Eye (tissue), 1 donor: ENCODE measurements at regions not wholly inside any gene's neighbourhood (a gene's known extent, or its start where the extent isn't known, plus 50 kb on each side); places are given as distances from the start of the nearest gene placed in this dataset.
"Not testable (repeated sequence)": the region's sequence is repeated elsewhere in the genome, so short reads cannot be mapped to it uniquely, and the experiment has no call there.

ENCODE experiments used
- DNase-seq: peaks from one replicate; pipeline ENCODE4 v3.0.0-alpha.2; 2015

GRCh38 chr6:134632024-134632423 is 314.1 kb upstream of the SGK1 start:
- DNase-seq, result no peak

GRCh38 chr6:134631398-134631924 is 313.5 kb upstream of the SGK1 start:
- no peak for DNase-seq

GRCh38 chr6:134630508-134631121 is 312.7 kb upstream of the SGK1 start:
- DNase-seq, result no peak

DNA sequence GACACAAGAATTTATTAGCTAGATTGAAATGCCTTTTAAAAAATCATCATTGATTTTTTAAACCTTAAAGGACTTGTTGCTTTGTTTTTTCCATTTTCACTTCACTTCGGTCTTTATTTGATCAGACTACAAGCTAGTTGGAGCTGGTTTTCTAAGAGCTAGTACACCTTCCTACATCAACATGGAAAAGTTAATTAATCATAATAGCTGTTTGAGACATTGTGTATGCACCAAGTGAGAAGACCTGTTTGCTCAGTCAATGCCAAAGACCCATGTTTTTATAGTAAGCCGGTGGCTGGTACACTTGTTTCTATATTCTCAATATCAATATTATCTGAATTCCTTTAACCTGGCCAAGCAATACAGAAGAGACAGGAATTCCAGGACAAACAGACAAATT is 310.2 kb upstream of the SGK1 start:
- DNase-seq, result no peak

DNA sequence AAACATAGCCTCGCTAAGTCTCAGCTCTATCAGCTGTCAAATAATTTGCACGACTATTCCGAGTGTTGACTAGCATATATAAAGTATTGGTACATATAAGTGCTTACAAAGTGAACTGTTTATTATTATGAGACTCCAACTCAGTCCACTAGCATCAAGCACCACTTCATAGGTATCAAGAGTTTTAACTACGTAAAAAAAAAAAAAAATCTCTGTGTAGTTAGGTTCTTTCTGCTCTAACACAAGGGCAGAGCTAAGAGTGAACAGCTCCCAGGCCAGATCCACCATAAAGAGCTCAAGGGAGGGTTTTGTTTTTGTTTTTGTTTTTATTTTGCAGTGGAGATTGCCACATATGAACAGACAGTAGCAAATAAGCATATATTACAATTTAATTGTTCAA is 309.8 kb upstream of the SGK1 start:
- no peak for DNase-seq

DNA sequence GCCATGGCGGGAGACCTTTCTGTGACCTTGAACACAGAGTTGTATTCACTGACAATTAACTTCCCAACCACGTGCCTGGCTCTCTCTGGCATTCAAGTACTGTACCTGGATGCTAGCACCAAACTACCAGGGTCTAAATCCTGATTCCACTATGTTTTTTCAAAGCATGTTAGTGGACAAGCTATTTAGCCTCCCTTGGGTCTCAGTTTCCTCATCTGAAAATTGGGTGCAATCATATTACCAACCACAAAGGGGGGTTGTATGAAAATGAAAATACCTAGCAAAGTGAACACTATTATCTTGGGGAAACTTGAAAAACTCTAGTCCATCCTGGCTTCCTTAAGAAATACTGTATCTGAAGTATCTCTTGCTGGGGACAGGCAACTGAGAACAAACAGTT is 308.7 kb upstream of the SGK1 start:
- DNase-seq, result no peak

DNA sequence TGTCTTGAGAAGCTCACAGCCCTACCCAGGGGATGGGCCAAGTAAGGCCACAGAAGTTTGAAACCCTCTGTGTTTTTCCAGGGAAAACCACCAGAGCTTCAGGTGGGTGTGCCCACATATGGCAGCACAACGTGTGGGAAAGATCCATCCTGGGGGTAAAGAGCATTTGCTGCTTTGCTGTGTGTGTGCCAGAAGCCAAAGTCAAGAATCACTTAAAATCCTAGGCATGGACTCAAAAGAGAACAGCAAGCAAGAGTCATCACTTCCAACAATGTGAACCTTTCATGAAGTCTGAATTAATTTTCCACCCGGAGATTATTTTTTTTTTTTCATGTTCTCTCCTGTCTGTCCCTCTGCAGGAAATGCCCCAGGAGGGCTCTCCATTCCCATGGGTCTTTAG is 308.2 kb upstream of the SGK1 start:
- DNase-seq, result no peak

- no peak for DNase-seq
Measured at GRCh38 chr6:134624781-134625180, 306.9 kb upstream of the SGK1 start.

GRCh38 chr6:134623401-134623800 is 305.5 kb upstream of the SGK1 start:
- DNase-seq, result no peak

GRCh38 chr6:134622382-134623173 is 304.7 kb upstream of the SGK1 start:
- no peak for DNase-seq

DNA sequence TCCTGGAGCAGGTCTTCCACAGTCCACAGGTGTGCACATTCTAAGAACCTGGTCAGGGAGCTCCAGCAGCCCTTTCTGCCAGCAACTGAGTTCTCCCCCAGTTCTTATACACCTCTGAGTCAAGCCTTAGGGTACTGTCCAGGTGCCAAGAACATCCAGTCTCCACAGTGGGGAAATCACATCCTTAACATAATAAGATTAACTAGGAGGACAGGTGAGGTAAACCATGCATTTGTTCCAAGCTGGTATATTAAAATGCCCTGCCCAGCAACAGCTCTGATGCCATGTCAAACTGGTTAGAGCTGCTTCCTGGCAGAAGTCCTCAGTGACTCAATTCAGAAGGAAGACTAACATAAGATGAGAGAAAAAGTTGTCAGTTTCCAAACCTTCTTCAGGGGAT is 303.9 kb upstream of the SGK1 start:
- no peak for DNase-seq

- DNase-seq, result no peak
Measured at GRCh38 chr6:134619789-134620188, 301.9 kb upstream of the SGK1 start.

- no peak for DNase-seq
Measured at GRCh38 chr6:134619077-134619476, 301.2 kb upstream of the SGK1 start.

- no peak for DNase-seq
Measured at GRCh38 chr6:134614606-134615485, 296.9 kb upstream of the SGK1 start.

GRCh38 chr6:134612128-134612527 is 294.2 kb upstream of the SGK1 start:
- DNase-seq, result not testable (repeated sequence)

- no peak for DNase-seq
Measured at GRCh38 chr6:134610411-134610810, 292.5 kb upstream of the SGK1 start.

GRCh38 chr6:134609716-134610261 is 291.9 kb upstream of the SGK1 start:
- peak; percentile 19 for DNase-seq

GRCh38 chr6:134607411-134607810 is 289.5 kb upstream of the SGK1 start:
- DNase-seq, result no peak

- DNase-seq, result no peak
Measured at GRCh38 chr6:134605034-134605433, 287.1 kb upstream of the SGK1 start.

DNA sequence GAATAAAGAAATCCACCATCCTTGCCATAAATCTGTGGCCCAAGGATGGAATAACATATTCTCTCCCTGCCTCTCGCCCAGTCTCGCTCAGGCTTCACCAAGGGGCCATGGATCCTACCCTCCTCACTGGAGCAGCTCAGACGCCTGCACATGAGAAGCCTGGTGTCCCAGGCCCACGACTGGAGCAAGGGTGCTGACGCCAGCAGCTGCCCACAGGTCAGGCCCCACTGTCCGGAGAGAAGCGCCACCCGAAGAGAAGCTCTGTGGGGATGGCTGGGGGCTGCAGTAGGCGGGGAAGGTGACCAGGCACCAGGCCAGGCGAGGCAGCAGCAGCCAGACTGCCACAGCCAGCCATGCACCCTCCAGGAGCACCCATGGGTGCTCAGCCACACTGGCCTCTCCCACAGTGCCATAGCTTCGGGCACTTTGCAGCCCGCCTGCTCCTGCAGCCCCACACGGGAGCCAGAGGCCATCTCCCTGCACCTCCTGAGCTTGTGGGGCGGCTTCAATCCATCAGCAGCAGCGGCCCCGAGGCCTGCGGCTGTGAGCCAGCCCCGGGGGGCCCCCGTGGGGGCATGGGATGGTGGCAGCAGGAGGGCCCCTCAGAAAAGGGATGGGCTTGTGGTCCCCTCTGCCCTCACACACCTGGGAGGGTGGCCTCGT is 286.2 kb upstream of the SGK1 start:
- DNase-seq, result no peak

GRCh38 chr6:134603561-134603960 is 285.6 kb upstream of the SGK1 start:
- DNase-seq, result no peak

DNA sequence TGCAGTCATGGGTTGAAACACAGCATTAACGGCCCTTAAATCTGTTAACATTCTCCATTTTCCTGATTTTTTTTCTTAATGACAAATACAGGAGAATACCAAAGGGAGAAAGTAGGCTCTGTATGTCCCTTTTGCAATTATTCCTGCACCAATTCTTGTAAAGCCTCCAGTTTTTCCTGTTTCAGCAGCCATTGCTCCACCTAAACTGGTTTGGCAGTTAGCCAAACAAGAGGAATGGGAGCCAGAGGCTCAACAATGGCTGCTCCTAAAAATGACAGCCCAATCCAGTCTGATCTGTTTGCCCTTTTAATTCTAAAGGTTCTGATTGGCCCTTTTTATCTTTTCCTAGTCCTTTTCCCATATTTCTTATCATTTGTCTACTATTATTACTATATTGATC is 284.2 kb upstream of the SGK1 start:
- no peak for DNase-seq

- DNase-seq, result no peak
Measured at GRCh38 chr6:134600671-134601070, 282.8 kb upstream of the SGK1 start.
